ENCODE measurements at regions not wholly inside any gene's neighbourhood (a gene's known extent, or its start where the extent isn't known, plus 50 kb on each side); places are given as distances from the start of the nearest gene placed in this dataset.

GRCh38 chr4:100130964-100131363 is 59.3 kb downstream of the DDIT4L start:
- DNase-seq (ENCODE audit: low read depth in 2 of 2) = no peak

- DNase-seq (ENCODE audit: low read depth in 2 of 2) = no peak
Measured at GRCh38 chr4:100130491-100130890, 59.8 kb downstream of the DDIT4L start.

GRCh38 chr4:100129774-100130173 is 60.5 kb downstream of the DDIT4L start:
- DNase-seq (ENCODE audit: low read depth in 2 of 2) = no peak

- DNase-seq (ENCODE audit: low read depth in 2 of 2) = no peak
Measured at GRCh38 chr4:100128338-100128737, 61.9 kb downstream of the DDIT4L start.

GRCh38 chr4:100124715-100125114 is 65.6 kb downstream of the DDIT4L start:
- no peak for DNase-seq (ENCODE audit: low read depth in 2 of 2)

GRCh38 chr4:100118181-100118580 is 72.1 kb downstream of the DDIT4L start:
- no peak for DNase-seq (ENCODE audit: low read depth in 2 of 2)

GRCh38 chr4:100117750-100118149 is 72.5 kb downstream of the DDIT4L start:
- no peak for DNase-seq (ENCODE audit: low read depth in 2 of 2)

- no peak for DNase-seq (ENCODE audit: low read depth in 2 of 2)
Measured at GRCh38 chr4:100114909-100115308, 75.4 kb downstream of the DDIT4L start.

- DNase-seq (ENCODE audit: low read depth in 2 of 2) = no peak
Measured at GRCh38 chr4:100113732-100114131, 76.5 kb downstream of the DDIT4L start.

GRCh38 chr4:100113096-100113495 is 77.2 kb downstream of the DDIT4L start:
- DNase-seq (ENCODE audit: low read depth in 2 of 2) = no peak

GRCh38 chr4:100109921-100110320 is 80.3 kb downstream of the DDIT4L start:
- no peak for DNase-seq (ENCODE audit: low read depth in 2 of 2)

GRCh38 chr4:100108869-100109268 is 81.4 kb downstream of the DDIT4L start:
- DNase-seq (ENCODE audit: low read depth in 2 of 2) = no peak

GRCh38 chr4:100106982-100107381 is 83.3 kb downstream of the DDIT4L start:
- DNase-seq (ENCODE audit: low read depth in 2 of 2) = peak in 1 of 2 donors; percentile 4

- no peak for DNase-seq (ENCODE audit: low read depth in 2 of 2)
Measured at GRCh38 chr4:100103671-100104070, 86.6 kb downstream of the DDIT4L start.

- no peak for DNase-seq (ENCODE audit: low read depth in 2 of 2)
Measured at GRCh38 chr4:100100985-100101384, 89.3 kb downstream of the DDIT4L start.

- DNase-seq (ENCODE audit: low read depth in 2 of 2) = no peak
Measured at GRCh38 chr4:100099746-100100145, 90.5 kb downstream of the DDIT4L start.

- DNase-seq (ENCODE audit: low read depth in 2 of 2) = no peak
Measured at GRCh38 chr4:100098681-100099080, 91.6 kb downstream of the DDIT4L start.

GRCh38 chr4:100098011-100098545 is 92.2 kb downstream of the DDIT4L start:
- DNase-seq (ENCODE audit: low read depth in 2 of 2) = no peak

- DNase-seq (ENCODE audit: low read depth in 2 of 2) = peak; percentile 21 to 33
Measured at GRCh38 chr4:100095729-100096595, 94.3 kb downstream of the DDIT4L start.

- peak; percentile 69 to 78 for DNase-seq (ENCODE audit: low read depth in 2 of 2)
Measured at GRCh38 chr4:100093091-100093866, 97.0 kb downstream of the DDIT4L start.

GRCh38 chr4:100087743-100088142 is 102.5 kb downstream of the DDIT4L start:
- DNase-seq (ENCODE audit: low read depth in 2 of 2) = no peak

- DNase-seq (ENCODE audit: low read depth in 2 of 2) = no peak
Measured at GRCh38 chr4:100086766-100087431, 103.4 kb downstream of the DDIT4L start.
